Kidney (tissue), 13 donors: ENCODE measurements at regions not wholly inside any gene's neighbourhood (a gene's known extent, or its start where the extent isn't known, plus 50 kb on each side); places are given as distances from the start of the nearest gene placed in this dataset.

Experiments used
- DNase-seq, 5 donors: peaks; one replicate each; pipeline ENCODE4 v3.0.0-alpha.2; 2013 to 2020
- FAIRE-seq: peaks from 2 replicates; lab custom pipeline; 2012; peaks lifted over from hg19 to GRCh38; lab: Jason Lieb, UNC
- H3K27ac ChIP-seq, 2 donors: one replicate each; pipeline ENCODE4 v1.7.0; 2013; ENCODE audit warnings: low read depth in 2 of 2, low read length in 2 of 2, inconsistent platforms in 1 of 2
- H3K27me3 ChIP-seq: one replicate; pipeline ENCODE4 v1.7.1; 2013; ENCODE audit warnings: low read length, inconsistent platforms; ENCODE audit not compliant: control insufficient read depth, insufficient read depth
- H3K36me3 ChIP-seq, 3 donors: one replicate each; pipeline versions ENCODE4 v1.7.0 to v1.7.1; 2013; ENCODE audit warnings: low read length in 3 of 3, control low read depth in 1 of 3, inconsistent platforms in 1 of 3; ENCODE audit not compliant: insufficient read depth in 3 of 3, control insufficient read depth in 2 of 3
- H3K4me1 ChIP-seq, 3 donors: one replicate each; pipeline versions ENCODE4 v1.7.0 to v1.7.1; 2013; ENCODE audit warnings: low read length in 3 of 3, inconsistent platforms in 1 of 3, low read depth in 1 of 3; ENCODE audit not compliant: control insufficient read depth in 2 of 3, insufficient read depth in 2 of 3
- H3K4me3 ChIP-seq, 3 donors: one replicate each; pipeline versions ENCODE4 v1.7.0 to v1.8.1; 2013; ENCODE audit warnings: low read length in 3 of 3, control low read depth in 1 of 3, inconsistent platforms in 1 of 3
- H3K9ac ChIP-seq, 3 donors: one replicate each; pipeline versions ENCODE4 v1.7.0 to v1.7.1; 2013; ENCODE audit warnings: low read length in 3 of 3, control low read depth in 1 of 3, inconsistent platforms in 1 of 3
- H3K9me3 ChIP-seq, 3 donors: one replicate each; pipeline versions ENCODE4 v1.7.0 to v1.7.1; 2013; ENCODE audit warnings: low read length in 3 of 3, control low read depth in 1 of 3, inconsistent platforms in 1 of 3; ENCODE audit not compliant: control insufficient read depth in 2 of 3, insufficient read depth in 1 of 3
- intact Hi-C: fragments of 100-400 bp; cut with DNase I; formaldehyde crosslinking; loops from one replicate; pipeline ENCODE4 v1.11.1; 2022
- TF ChIP-seq, protein P1 (sequence below): IDR thresholded peaks from 3 replicates; pipeline ENCODE4 v1.5.1; 2012; ENCODE audit warnings: mild to moderate bottlenecking, moderate library complexity, borderline replicate concordance; ENCODE audit not compliant: insufficient read depth; ENCODE audit errors: extremely low read depth
- donor health status: control.
- donor health status: control.
- donor health status: control.
- donor health status: control.
- donor health status: control.
- donor health status: DM: yes; HTN: yes; CAD: no.
- donor health status: Normal renal cell carcinoma (clear cell type).

DNA sequence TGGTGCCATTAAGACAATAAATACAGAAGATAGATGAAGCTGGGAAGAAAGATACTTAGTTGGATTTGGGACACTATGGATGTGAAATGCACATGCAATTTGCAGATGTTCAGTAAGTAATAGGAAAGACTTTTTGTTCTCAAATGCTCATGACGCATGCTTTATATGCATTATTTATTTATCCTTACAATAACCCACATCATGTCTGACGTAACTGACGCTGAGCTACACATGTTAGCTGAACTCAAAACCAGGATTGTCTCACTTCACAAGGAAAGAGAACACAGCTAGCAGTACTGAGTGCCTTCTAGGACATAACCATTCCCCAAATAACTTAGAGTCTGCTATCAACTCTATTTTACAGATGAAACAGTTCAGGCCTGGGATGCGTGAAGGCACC is 463.4 kb downstream of the FGF9 start:
- no peak for FAIRE-seq

DNA sequence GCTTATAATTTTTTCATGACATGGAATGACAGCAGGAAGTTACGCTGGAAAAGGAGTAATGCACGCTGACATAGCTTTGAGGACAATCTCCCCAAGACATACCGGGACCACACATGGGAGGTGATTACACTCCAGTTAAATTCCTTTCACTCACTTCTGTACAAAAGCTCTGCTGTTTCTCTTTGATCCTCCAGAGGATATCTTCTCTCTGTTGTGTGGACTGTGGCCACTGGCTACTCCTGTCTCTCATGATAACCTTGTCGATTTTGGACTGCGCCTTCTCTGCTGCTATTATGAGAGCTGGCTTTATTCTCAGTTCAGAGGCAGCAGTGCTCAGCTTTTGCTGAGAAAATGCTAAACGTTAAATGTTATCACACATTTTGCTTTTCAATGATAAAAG is 464.6 kb downstream of the FGF9 start:
- intact Hi-C loops = no loop called here
- no peak overlapping the region for H3K4me3 ChIP-seq
- no peak overlapping the region for H3K27ac ChIP-seq
- DNase-seq (no peak), FAIRE-seq (no peak)
- no peaks in the 10 kb centered on the region for H3K9me3 ChIP-seq
- no peaks in the 10 kb centered on the region for H3K27me3 ChIP-seq
- H3K4me1 ChIP-seq = no peaks in the 10 kb centered on the region
- no peaks in the 10 kb centered on the region for H3K36me3 ChIP-seq
- TF ChIP-seq, protein P1, sequence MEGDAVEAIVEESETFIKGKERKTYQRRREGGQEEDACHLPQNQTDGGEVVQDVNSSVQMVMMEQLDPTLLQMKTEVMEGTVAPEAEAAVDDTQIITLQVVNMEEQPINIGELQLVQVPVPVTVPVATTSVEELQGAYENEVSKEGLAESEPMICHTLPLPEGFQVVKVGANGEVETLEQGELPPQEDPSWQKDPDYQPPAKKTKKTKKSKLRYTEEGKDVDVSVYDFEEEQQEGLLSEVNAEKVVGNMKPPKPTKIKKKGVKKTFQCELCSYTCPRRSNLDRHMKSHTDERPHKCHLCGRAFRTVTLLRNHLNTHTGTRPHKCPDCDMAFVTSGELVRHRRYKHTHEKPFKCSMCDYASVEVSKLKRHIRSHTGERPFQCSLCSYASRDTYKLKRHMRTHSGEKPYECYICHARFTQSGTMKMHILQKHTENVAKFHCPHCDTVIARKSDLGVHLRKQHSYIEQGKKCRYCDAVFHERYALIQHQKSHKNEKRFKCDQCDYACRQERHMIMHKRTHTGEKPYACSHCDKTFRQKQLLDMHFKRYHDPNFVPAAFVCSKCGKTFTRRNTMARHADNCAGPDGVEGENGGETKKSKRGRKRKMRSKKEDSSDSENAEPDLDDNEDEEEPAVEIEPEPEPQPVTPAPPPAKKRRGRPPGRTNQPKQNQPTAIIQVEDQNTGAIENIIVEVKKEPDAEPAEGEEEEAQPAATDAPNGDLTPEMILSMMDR = no peak
- H3K9ac ChIP-seq = no peak overlapping the region

More for the DNA sequence above, 463.4 kb downstream of the FGF9 start:
- Histone ChIP-seq H3K4me1 (no peaks in the 10 kb centered on the region), H3K9ac (no peak overlapping the region), H3K27ac (no peak overlapping the region), H3K4me3 (no peak overlapping the region), H3K36me3 (no peaks in the 10 kb centered on the region), H3K9me3 (no peaks in the 10 kb centered on the region), H3K27me3 (no peaks in the 10 kb centered on the region)
- intact Hi-C loops = no loop called here
- TF ChIP-seq, protein P1 = no peak
- DNase-seq = no peak

DNA sequence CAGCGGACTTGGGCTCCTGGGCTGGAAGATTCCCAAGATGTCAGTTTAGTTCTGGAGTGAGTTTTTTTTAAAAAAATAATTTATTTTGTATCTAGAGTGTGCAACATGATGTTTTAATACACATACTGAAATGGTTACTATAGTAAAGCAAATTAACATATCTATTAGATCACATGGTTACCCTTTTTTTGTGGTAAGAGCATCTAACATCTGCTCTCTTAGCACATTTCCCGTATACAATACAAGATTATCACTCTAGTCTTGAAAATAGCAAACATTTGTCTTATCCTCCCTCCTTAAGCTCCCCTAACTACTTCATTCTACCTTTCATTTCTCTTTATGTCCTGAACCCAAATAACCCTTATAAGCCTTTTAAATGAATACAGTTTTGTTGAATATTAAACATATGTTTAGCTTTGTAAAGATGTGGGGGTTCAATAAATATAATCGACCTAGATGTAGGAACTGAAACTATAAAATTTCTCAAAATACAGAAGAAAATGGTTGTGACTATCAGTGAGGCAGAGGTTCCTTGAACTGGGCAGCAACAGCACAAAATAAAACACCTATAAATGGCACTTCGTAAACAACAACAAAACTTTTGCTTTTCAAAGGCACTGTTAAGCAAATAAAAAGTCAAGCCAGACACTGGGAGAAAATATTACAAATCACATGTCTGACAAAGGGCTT is 466.6 kb downstream of the FGF9 start:
- Histone ChIP-seq H3K9me3 (no peaks in the 10 kb centered on the region), H3K9ac (no peak overlapping the region), H3K27ac (no peak overlapping the region), H3K4me1 (no peaks in the 10 kb centered on the region), H3K4me3 (no peak overlapping the region), H3K27me3 (no peaks in the 10 kb centered on the region), H3K36me3 (no peaks in the 10 kb centered on the region)
- no peak for DNase-seq
- FAIRE-seq = no peak
- TF ChIP-seq, protein P1 = no peak
- intact Hi-C loops = no loop called here

DNA sequence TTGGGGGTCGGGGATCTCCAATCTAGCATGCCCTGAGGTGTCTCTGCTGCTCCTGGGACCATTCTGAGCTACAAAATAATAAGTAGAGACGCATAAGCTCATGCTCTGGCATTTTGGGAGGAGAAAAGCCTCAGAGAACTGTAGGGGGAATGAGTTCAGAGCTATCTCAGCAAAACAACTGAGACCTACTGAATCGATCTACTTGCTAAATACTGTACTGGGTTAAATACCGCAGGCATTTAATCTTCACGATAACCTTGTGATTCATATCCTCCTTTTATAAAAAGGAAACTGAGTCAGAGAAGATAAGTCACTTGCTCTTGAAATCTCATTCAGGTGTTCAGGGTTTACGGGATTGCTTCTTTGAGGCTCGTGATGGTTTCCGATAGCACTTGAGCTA is 468.1 kb downstream of the FGF9 start:
- Histone ChIP-seq H3K36me3 (no peaks in the 10 kb centered on the region), H3K27ac (no peak overlapping the region), H3K9ac (no peak overlapping the region), H3K4me1 (no peaks in the 10 kb centered on the region), H3K4me3 (no peak overlapping the region), H3K27me3 (no peaks in the 10 kb centered on the region), H3K9me3 (no peaks in the 10 kb centered on the region)
- DNase-seq = no peak
- intact Hi-C loops = no loop called here
- TF ChIP-seq, protein P1 = no peak
- no peak for FAIRE-seq
